Heart left ventricle (tissue), 16 donors: ENCODE measurements at regions not wholly inside any gene's neighbourhood (a gene's known extent, or its start where the extent isn't known, plus 50 kb on each side); places are given as distances from the start of the nearest gene placed in this dataset.

Source experiments
- ATAC-seq, 4 donors: fragments of 200-7000 bp; cut with Tn5 transposase; one replicate each; pipeline ENCODE4 v1.9.1; 2020 to 2022; ENCODE audit warnings: moderate library complexity in 4 of 4, mild to moderate bottlenecking in 3 of 4, moderate number of reproducible peaks in 1 of 4
- DNase-seq, 5 donors: peaks; one replicate each; pipeline ENCODE4 v3.0.0-alpha.2; 2020
- H3K27ac ChIP-seq, 12 donors: fragments of 200-600 bp; sonication (generic) in 4 of 12; one replicate each; pipeline versions ENCODE4 v1.5.0 to v1.8.0; 2016 to 2022; ENCODE audit warnings: mild to moderate bottlenecking in 2 of 12
- H3K27me3 ChIP-seq, 9 donors: fragments of 200-600 bp; sonication (generic) in 2 of 9; one replicate each; pipeline versions ENCODE4 v1.5.1 to v1.8.0; 2016 to 2022; ENCODE audit warnings: mild to moderate bottlenecking in 3 of 9
- H3K36me3 ChIP-seq, 9 donors: fragments of 200-600 bp; sonication (generic) in 2 of 9; one replicate each; pipeline versions ENCODE4 v1.5.0 to v1.8.0; 2018 to 2022; ENCODE audit warnings: mild to moderate bottlenecking in 2 of 9
- H3K4me1 ChIP-seq, 12 donors: fragments of 200-600 bp; sonication (generic) in 4 of 12; one replicate each; pipeline versions ENCODE4 v1.5.0 to v1.8.0; 2016 to 2022; ENCODE audit warnings: mild to moderate bottlenecking in 3 of 12
- H3K4me3 ChIP-seq, 12 donors: fragments of 200-600 bp; sonication (generic) in 4 of 12; one replicate each; pipeline versions ENCODE4 v1.5.0 to v1.8.0; 2017 to 2022; ENCODE audit warnings: mild to moderate bottlenecking in 9 of 12, moderate library complexity in 4 of 12
- H3K9me3 ChIP-seq, 12 donors: fragments of 200-600 bp; sonication (generic) in 4 of 12; one replicate each; pipeline versions ENCODE4 v1.5.0 to v1.8.0; 2016 to 2022; ENCODE audit warnings: mild to moderate bottlenecking in 1 of 12
- POLR2A ChIP-seq, 2 donors: fragments of 450-650 bp; IDR thresholded peaks; one replicate each; pipeline ENCODE4 v1.6.1; 2017; ENCODE audit warnings: antibody characterized with exemption in 2 of 2, mild to moderate bottlenecking in 2 of 2, moderate library complexity in 2 of 2
- WGBS, 4 donors: extraction: QIAGEN DNeasy Blood & Tissue Kit in 2 of 4; methylation state at CpG; one replicate each; pipeline versions ENCODE4 v1.1.5 to v1.1.7; 2013 to 2018; 5-methylcytosine and 5-hydroxymethylcytosine counted together
- intact Hi-C, 10 donors: fragments of 100-400 bp; cut with DNase I; formaldehyde crosslinking; loops; one replicate each; pipeline versions ENCODE4 v1.11.1 to v1.14.2; 2022
- TF ChIP-seq, protein P1 (sequence below), 12 donors: fragments of 200-600 bp; sonication (generic) in 4 of 12; IDR thresholded peaks; one replicate each; pipeline versions ENCODE4 v1.5.0 to v1.8.0; 2018 to 2022; ENCODE audit warnings: antibody characterized with exemption in 12 of 12, mild to moderate bottlenecking in 5 of 12
- donor health status: ischemic (EF 13 %, LVEDD 7.1; RV severe dilation, severe dysfunction).
- donor health status: healthy with polysubstance abuse.
- donor health status: DM: no; HTN: yes; CAD: no.
- donor health status: DM: no; HTN: no; CAD: no.
- donor health status: ischemic (EF 25% LVEDD 6.9; RV normal size, moderate dysfunction).
- donor health status: ischemic (EF 25% LVEDD 5.7; RV mildly dilated, moderate dysfunction).
- donor health status: healthy.
- donor health status: DM: yes; HTN: yes; CAD: no.
- donor health status: ischemic (EF 35%, LVEDD 5.7; RV mildly dilated, moderate dysfunction).
- donor health status: nonischemic (EF 11% LVEDD 7.7; RV severe dilation, severe dysfunction).
- donor health status: DM: yes; HTN: yes; CAD: no.
- donor health status: PGD.
- donor health status: ischemic (EF 29% LVEDD 5.4; RV normal size, mild dysfunction).
- donor health status: nonischemic (EF 23%, LVEDD 6.1; RV moderate dilation, normal function).

DNA sequence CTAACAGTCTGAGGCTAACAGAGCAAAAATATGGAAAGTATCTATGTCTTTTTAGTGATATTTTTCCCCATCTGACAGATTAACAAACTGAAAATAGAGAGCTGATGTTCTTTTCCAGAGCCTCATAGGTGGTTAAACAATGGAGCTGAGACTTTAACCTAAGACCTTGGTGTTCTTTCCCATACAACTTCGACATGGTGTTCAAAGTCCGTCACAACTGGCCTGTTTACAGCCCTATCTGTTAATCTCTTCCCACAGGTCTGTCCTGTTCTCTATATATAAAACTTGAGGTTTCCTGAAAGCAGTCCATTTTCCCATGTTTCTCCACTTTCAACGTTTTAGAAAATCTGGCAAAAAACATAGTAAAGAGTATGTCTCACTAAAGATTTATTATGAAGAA, 395.7 kb downstream of the BRINP2 start:
- no peak for TF ChIP-seq POLR2A (IDR thresholded peaks at IDR 0.05)
- TF ChIP-seq, protein P1, sequence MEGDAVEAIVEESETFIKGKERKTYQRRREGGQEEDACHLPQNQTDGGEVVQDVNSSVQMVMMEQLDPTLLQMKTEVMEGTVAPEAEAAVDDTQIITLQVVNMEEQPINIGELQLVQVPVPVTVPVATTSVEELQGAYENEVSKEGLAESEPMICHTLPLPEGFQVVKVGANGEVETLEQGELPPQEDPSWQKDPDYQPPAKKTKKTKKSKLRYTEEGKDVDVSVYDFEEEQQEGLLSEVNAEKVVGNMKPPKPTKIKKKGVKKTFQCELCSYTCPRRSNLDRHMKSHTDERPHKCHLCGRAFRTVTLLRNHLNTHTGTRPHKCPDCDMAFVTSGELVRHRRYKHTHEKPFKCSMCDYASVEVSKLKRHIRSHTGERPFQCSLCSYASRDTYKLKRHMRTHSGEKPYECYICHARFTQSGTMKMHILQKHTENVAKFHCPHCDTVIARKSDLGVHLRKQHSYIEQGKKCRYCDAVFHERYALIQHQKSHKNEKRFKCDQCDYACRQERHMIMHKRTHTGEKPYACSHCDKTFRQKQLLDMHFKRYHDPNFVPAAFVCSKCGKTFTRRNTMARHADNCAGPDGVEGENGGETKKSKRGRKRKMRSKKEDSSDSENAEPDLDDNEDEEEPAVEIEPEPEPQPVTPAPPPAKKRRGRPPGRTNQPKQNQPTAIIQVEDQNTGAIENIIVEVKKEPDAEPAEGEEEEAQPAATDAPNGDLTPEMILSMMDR (IDR thresholded peaks at IDR 0.05) = no peak
- H3K27ac ChIP-seq = no peak overlapping the region
- no peak for ATAC-seq
- peaks cover 0 to 5% (median 0%) of the 10 kb centered on the region in 12 donors for H3K9me3 ChIP-seq
- peaks cover 0 to 12% (median 0%) of the 10 kb centered on the region in 9 donors for H3K27me3 ChIP-seq
- H3K4me3 ChIP-seq = no peak overlapping the region
- H3K36me3 ChIP-seq = no peaks in the 10 kb centered on the region
- 58 to 64% (median 61%) methylated on average over 3 of the region's 3 CpGs for WGBS, 4 donors
- intact Hi-C loops = no loop called here
- H3K4me1 ChIP-seq = no peaks in the 10 kb centered on the region
- no peak for DNase-seq

DNA sequence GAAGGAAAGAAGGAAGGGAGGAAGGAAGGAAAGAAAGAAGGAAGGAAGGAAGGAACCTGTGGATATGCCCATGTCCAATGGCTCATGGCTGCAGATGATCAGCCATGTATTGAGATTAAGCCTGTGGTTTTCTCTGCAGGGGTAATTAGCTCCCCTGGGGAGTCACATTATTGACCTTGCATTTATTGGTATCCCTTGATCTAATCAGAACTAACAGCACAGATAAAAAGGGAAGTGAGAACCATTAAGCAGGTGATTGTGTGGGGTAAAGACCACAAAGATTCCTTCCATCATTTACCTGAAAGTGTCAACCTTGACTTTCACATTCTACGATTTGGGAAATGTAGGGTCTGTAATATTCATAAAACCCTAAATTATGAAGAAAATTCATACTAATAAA, 390.7 kb downstream of the BRINP2 start:
- DNase-seq (no peak), ATAC-seq (no peak)
- no peak overlapping the region for H3K27ac ChIP-seq
- no peaks in the 10 kb centered on the region for H3K36me3 ChIP-seq
- intact Hi-C loops = no loop called here
- peaks cover 0 to 28% (median 2%) of the 10 kb centered on the region in 12 donors for H3K9me3 ChIP-seq
- H3K4me3 ChIP-seq = no peak overlapping the region
- TF ChIP-seq, protein P1 (IDR thresholded peaks at IDR 0.05) = no peak
- no peak for TF ChIP-seq POLR2A (IDR thresholded peaks at IDR 0.05)
- 71 to 82% (median 74%) methylated on average over 1 of the region's 1 CpG for WGBS, 4 donors
- peaks cover 0 to 12% (median 0%) of the 10 kb centered on the region in 9 donors for H3K27me3 ChIP-seq
- no peaks in the 10 kb centered on the region for H3K4me1 ChIP-seq

GRCh38 chr1:177558372-177558771, 387.6 kb downstream of the BRINP2 start:
- peaks cover 0 to 52% (median 16%) of the 10 kb centered on the region in 12 donors for H3K9me3 ChIP-seq
- no peaks in the 10 kb centered on the region for H3K36me3 ChIP-seq
- intact Hi-C loops = no loop called here
- no peaks in the 10 kb centered on the region for H3K4me1 ChIP-seq
- no peak for DNase-seq
- no peak for TF ChIP-seq POLR2A (IDR thresholded peaks at IDR 0.05)
- TF ChIP-seq, protein P1 (IDR thresholded peaks at IDR 0.05) = no peak
- H3K27ac ChIP-seq = no peak overlapping the region
- H3K27me3 ChIP-seq = peaks cover 0 to 17% (median 0%) of the 10 kb centered on the region in 9 donors
- 74 to 93% (median 83%) methylated on average over 1 of the region's 1 CpG for WGBS, 4 donors
- ATAC-seq = no peak
- no peak overlapping the region for H3K4me3 ChIP-seq

DNA sequence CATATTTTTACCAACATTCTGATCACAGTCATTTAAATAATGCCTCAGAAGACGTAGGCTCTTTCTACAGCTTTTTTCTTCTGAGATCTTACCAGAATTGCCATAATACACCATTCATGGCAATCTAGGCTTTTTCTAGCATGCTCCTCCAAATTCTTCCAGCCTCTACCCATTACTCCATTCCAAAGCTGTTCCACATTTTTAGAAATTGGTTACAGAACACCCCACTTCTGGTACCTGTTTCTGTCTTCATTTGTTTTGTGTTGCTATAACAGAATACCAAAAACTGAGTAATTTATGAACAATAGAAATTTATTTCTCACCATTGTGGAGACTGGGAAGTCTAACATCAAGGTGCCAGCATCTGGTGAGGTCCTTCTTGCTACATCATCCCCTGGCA, 385.4 kb downstream of the BRINP2 start:
- no peaks in the 10 kb centered on the region for H3K4me1 ChIP-seq
- H3K9me3 ChIP-seq = peaks cover 0 to 59% (median 19%) of the 10 kb centered on the region in 12 donors
- H3K4me3 ChIP-seq = no peak overlapping the region
- no peak overlapping the region for H3K27ac ChIP-seq
- intact Hi-C loops = no loop called here
- ATAC-seq = no peak
- peaks cover 0 to 4% (median 0%) of the 10 kb centered on the region in 9 donors for H3K27me3 ChIP-seq
- H3K36me3 ChIP-seq = no peaks in the 10 kb centered on the region
- no peak for DNase-seq
- WGBS, 4 donors = 24 to 43% (median 34%) methylated on average over 1 of the region's 1 CpG
- TF ChIP-seq POLR2A (IDR thresholded peaks at IDR 0.05) = no peak
- TF ChIP-seq, protein P1 (IDR thresholded peaks at IDR 0.05) = no peak
